ENCODE measurements at regions not wholly inside any gene's neighbourhood (a gene's known extent, or its start where the extent isn't known, plus 50 kb on each side); places are given as distances from the start of the nearest gene placed in this dataset.

GRCh38 chr2:126990605-126991532 is 92.2 kb downstream of the TEX51 start:
- DNase-seq, result no peak

- DNase-seq, result no peak
Observed at GRCh38 chr2:126994340-126994777, 95.7 kb downstream of the TEX51 start.

- no peak for DNase-seq
Observed at GRCh38 chr2:126995621-126996377, 97.1 kb downstream of the TEX51 start.

GRCh38 chr2:126996378-126996699 is 97.6 kb downstream of the TEX51 start:
- DNase-seq, result no peak
